ENCODE measurements at regions not wholly inside any gene's neighbourhood (a gene's known extent, or its start where the extent isn't known, plus 50 kb on each side); places are given as distances from the start of the nearest gene placed in this dataset.
A peak's percentile ranks its signal among the peaks of the same experiment; 100 is the strongest.

DNA sequence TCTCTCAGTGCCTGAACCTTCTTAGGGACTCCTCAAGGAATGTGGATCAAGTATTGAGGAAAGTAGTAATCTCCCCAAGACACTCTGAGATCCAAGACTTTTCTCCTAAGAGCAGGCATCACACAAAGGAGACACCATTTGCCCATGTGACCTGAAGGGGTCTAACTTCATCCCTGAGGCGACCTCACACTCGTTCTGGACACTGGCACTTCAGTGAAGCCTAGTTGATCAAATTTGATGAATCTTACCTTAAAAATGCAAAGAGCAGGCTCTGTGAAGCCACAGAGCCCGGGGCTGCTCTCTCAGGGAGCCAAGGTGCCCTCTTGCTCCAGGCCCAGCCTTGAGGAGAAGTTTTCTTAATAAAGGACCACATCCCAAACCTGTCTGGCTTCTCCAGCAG lies 64.3 kb downstream of the SCN11A start:
- Histone ChIP-seq H3K4me1 (ENCODE audit: control insufficient read depth, insufficient read depth, low read length) (peaks cover 26% of the 10 kb centered on the region), H3K27me3 (ENCODE audit: control insufficient read depth, insufficient read depth, low read length) (no peaks in the 10 kb centered on the region), H4K8ac (ENCODE audit: low read depth in 2 of 2, low read length in 2 of 2) (peak overlapping the region in 1 of 2 experiments; percentile 70; a peak in 1 of 4 replicates), H3K56ac (ENCODE audit: extremely low read depth, insufficient read depth, low read length) (no peak overlapping the region), H2BK120ac (ENCODE audit: low read depth, low read length) (peak overlapping the region; percentile 94), H3K23ac (ENCODE audit: low read depth, low read length) (peak overlapping the region; percentile 56; the same call in 1 of the 2 replicates), H2AFZ (replicated peaks; ENCODE audit: low read length, poor library complexity) (peak overlapping the region; percentile 46), H2AK9ac (replicated peaks; ENCODE audit: low read depth, low read length, poor library complexity) (peak overlapping the region; percentile 33), H3K9me1 (ENCODE audit: insufficient read depth, low read length) (peaks cover 33% of the 10 kb centered on the region), H3K9ac (ENCODE audit: low read depth, low read length) (no peak overlapping the region; the same call in 1 of the 2 replicates), H2BK5ac (ENCODE audit: low read depth, low read length, poor library complexity, severe bottlenecking) (peak overlapping the region; percentile 89), H3K18ac (ENCODE audit: low read depth, low read length) (peak overlapping the region; percentile 69; the same call in 1 of the 2 replicates), H2AK5ac (ENCODE audit: low read depth, low read length) (peak overlapping the region; percentile 91), H3K27ac (ENCODE audit: insufficient read depth, low read length) (no peak overlapping the region), H3K79me1 (ENCODE audit: low read depth in 1 of 2, low read length in 2 of 2) (peaks cover 0 to 18% of the 10 kb centered on the region in 2 experiments; a peak in 3 of 4 replicates), H2BK15ac (ENCODE audit: low read depth, low read length) (peak overlapping the region; percentile 80; the same call in 2 of the 3 replicates), H4K20me1 (ENCODE audit: insufficient read depth, low read length) (no peaks in the 10 kb centered on the region), H2BK20ac (ENCODE audit: low read depth, low read length) (peak overlapping the region; percentile 91), H3K14ac (replicated peaks; ENCODE audit: low read depth, low read length) (peak overlapping the region; percentile 74), H3K4me3 (ENCODE audit: insufficient read depth, low read depth, low read length) (no peak overlapping the region), H3K36me3 (ENCODE audit: control insufficient read depth, insufficient read depth, low read length) (no peaks in the 10 kb centered on the region), H4K5ac (ENCODE audit: low read depth, low read length) (no peak overlapping the region), H3K9me3 (ENCODE audit: control insufficient read depth, insufficient read depth, low read length) (no peaks in the 10 kb centered on the region), H3K4me2 (ENCODE audit: low read depth, low read length) (no peak overlapping the region), H3K4ac (ENCODE audit: low read depth, low read length) (peak overlapping the region; percentile 93), H4K91ac (ENCODE audit: insufficient read depth, low read depth, low read length) (peak overlapping the region; percentile 67)
- TF ChIP-seq RFX5 (IDR thresholded peaks at IDR 0.05; ENCODE audit: low read depth, low read length) = no peak
- TF ChIP-seq CHD1 (IDR thresholded peaks at IDR 0.05; ENCODE audit: low read depth, low read length) = no peak
- no peak for TF ChIP-seq MAZ (IDR thresholded peaks at IDR 0.05; ENCODE audit: borderline replicate concordance, low read depth, low read length)
- no peak for TF ChIP-seq RCOR1 (IDR thresholded peaks at IDR 0.05; ENCODE audit: insufficient replicate concordance, low read length)
- no peak for TF ChIP-seq NFE2L2 (IDR thresholded peaks at IDR 0.05; ENCODE audit: low read depth, low read length)
- TF ChIP-seq MAFK (IDR thresholded peaks at IDR 0.05; ENCODE audit: low read depth, low read length) = no peak
- TF ChIP-seq CTCF (conservative IDR thresholded peaks at IDR 0.05; ENCODE audit: low read depth, low read length) = no peak
- TF ChIP-seq POLR2A (IDR thresholded peaks at IDR 0.05; ENCODE audit: low read depth, low read length) = no peak
- no peak for TF ChIP-seq BHLHE40 (IDR thresholded peaks at IDR 0.05; ENCODE audit: low read depth, low read length)
- WGBS, 2 experiments (ENCODE audit: extremely low coverage in 2 of 2, insufficient read length in 1 of 2) = no CpG with 5 or more reads among the region's 3 CpGs
- DNase-seq (no peak), ATAC-seq (ENCODE audit: low read depth) (no peak)
- in situ Hi-C loops (cut with MboI; ENCODE audit: low sequenced_read_pairs) = no loop called here
- intact Hi-C loops (cut with micrococcal nuclease) = no loop called here
- no TSS peak for BruUV-seq (replicated peaks)
- ChIA-PET POLR2A (ENCODE audit: unreplicated experiment) (no interaction called here), CTCF (no interaction called here)
- dilution Hi-C loops (cut with HindIII; ENCODE audit: low sequenced_read_pairs, unreplicated experiment) = no loop called here

All from IMR-90 (cell line).